OCI-LY1 (cell line): ENCODE measurements at regions not wholly inside any gene's neighbourhood (a gene's known extent, or its start where the extent isn't known, plus 50 kb on each side); places are given as distances from the start of the nearest gene placed in this dataset.

Source experiments
- H2AFZ ChIP-seq: fragments of 200-600 bp; sonication (generic), shearing (Covaris generic); 2 replicates; pipeline ENCODE4 v1.6.0; 2014; ENCODE audit warnings: antibody characterized with exemption, mild to moderate bottlenecking, low read length
- H3F3A ChIP-seq: fragments of 200-600 bp; sonication (generic), shearing (Covaris generic); 2 replicates; pipeline ENCODE4 v1.6.0; 2014; ENCODE audit warnings: mild to moderate bottlenecking, antibody characterized with exemption, low read length, moderate library complexity; ENCODE audit not compliant: insufficient read depth
- H3K27ac ChIP-seq: fragments of 200-600 bp; sonication (generic); 2 replicates; pipeline ENCODE4 v1.5.1; 2014; ENCODE audit warnings: low read length, mixed run types, mild to moderate bottlenecking, low read depth; ENCODE audit not compliant: poor library complexity, severe bottlenecking
- H3K27me3 ChIP-seq: fragments of 200-600 bp; sonication (generic); 2 replicates; pipeline ENCODE4 v1.6.0; 2014; ENCODE audit warnings: antibody characterized with exemption, mild to moderate bottlenecking, low read length, moderate library complexity; ENCODE audit not compliant: insufficient read depth
- H3K36me3 ChIP-seq: fragments of 200-600 bp; sonication (generic); 2 replicates; pipeline ENCODE4 v1.6.1; 2014; ENCODE audit warnings: mild to moderate bottlenecking, antibody characterized with exemption, low read length, moderate library complexity, mixed read lengths; ENCODE audit not compliant: insufficient read depth
- H3K4me1 ChIP-seq: fragments of 200-600 bp; sonication (generic); 2 replicates; pipeline ENCODE4 v1.5.1; 2014; ENCODE audit warnings: mild to moderate bottlenecking, low read length, moderate library complexity; ENCODE audit not compliant: insufficient read depth, severe bottlenecking
- H3K4me2 ChIP-seq: fragments of 200-600 bp; sonication (generic), shearing (Covaris generic); 2 replicates; pipeline ENCODE4 v1.6.1; 2014; ENCODE audit warnings: low read length
- H3K4me3 ChIP-seq: fragments of 200-600 bp; sonication (generic); 2 replicates; pipeline ENCODE4 v1.5.1; 2014; ENCODE audit warnings: low read length, low read depth, mild to moderate bottlenecking, mixed read lengths; ENCODE audit not compliant: poor library complexity, severe bottlenecking
- H3K79me2 ChIP-seq: fragments of 200-600 bp; shearing (Covaris generic); 2 replicates; pipeline ENCODE4 v1.6.1; 2016; ENCODE audit warnings: mixed run types, low read length, mixed read lengths; ENCODE audit not compliant: insufficient read depth
- H3K9ac ChIP-seq: fragments of 200-600 bp; sonication (generic), shearing (Covaris generic); 2 replicates; pipeline ENCODE4 v1.6.1; 2014; ENCODE audit warnings: mild to moderate bottlenecking, low read length, mixed read lengths
- H3K9me2 ChIP-seq: fragments of 200-600 bp; sonication (generic), shearing (Covaris generic); 2 replicates; pipeline ENCODE4 v1.6.1; 2014; ENCODE audit warnings: low read depth, mild to moderate bottlenecking, low read length, mixed read lengths
- H3K9me3 ChIP-seq: fragments of 200-600 bp; shearing (Covaris generic); 2 replicates; pipeline ENCODE4 v1.6.1; 2014; ENCODE audit warnings: low read length, mixed read lengths
- H4K20me1 ChIP-seq: fragments of 200-600 bp; sonication (generic), shearing (Covaris generic); 2 replicates; pipeline ENCODE4 v1.6.0; 2016; ENCODE audit warnings: mild to moderate bottlenecking, low read length; ENCODE audit not compliant: insufficient read depth
- CTCF ChIP-seq: fragments of 200-600 bp; sonication (generic), shearing (Covaris generic); IDR thresholded peaks from 2 replicates; pipeline ENCODE4 v1.5.1; 2017; ENCODE audit warnings: mild to moderate bottlenecking, antibody characterized with exemption, low read length, moderate library complexity, mixed read lengths
- EZH2 ChIP-seq: fragments of 200-600 bp; sonication (generic), shearing (Covaris generic); IDR thresholded peaks from 2 replicates; pipeline ENCODE4 v1.8.0; 2017; ENCODE audit warnings: borderline replicate concordance, mixed run types, mild to moderate bottlenecking, antibody characterized with exemption, low read length, moderate library complexity, mixed read lengths

GRCh38 chr7:121748546-121748945 lies 124.4 kb upstream of the PTPRZ1 start:
- Histone ChIP-seq H3K27me3 (0 out of 2 replicates have a peak, but pooled peaks cover 3% of the 10 kb centered on the region), H3K9me3 (no peaks in the 10 kb centered on the region), H3K4me3 (no peak overlapping the region), H3K4me1 (no peaks in the 10 kb centered on the region), H4K20me1 (no peaks in the 10 kb centered on the region), H3K9ac (no peak overlapping the region), H3K79me2 (no peaks in the 10 kb centered on the region), H3K4me2 (no peak overlapping the region), H3K27ac (no peak overlapping the region), H3K36me3 (no peaks in the 10 kb centered on the region), H3K9me2 (no peaks in the 10 kb centered on the region), H3F3A (no peaks in the 10 kb centered on the region), H2AFZ (no peak overlapping the region)
- TF ChIP-seq EZH2: no peak
- no peak for TF ChIP-seq CTCF

GRCh38 chr7:121745856-121746255 lies 127.1 kb upstream of the PTPRZ1 start:
- Histone ChIP-seq H3K4me3 (no peak overlapping the region), H3K27ac (no peak overlapping the region), H3F3A (no peaks in the 10 kb centered on the region), H3K36me3 (no peaks in the 10 kb centered on the region), H2AFZ (no peak overlapping the region), H3K9me3 (no peaks in the 10 kb centered on the region), H3K79me2 (no peaks in the 10 kb centered on the region), H3K9me2 (no peaks in the 10 kb centered on the region), H3K27me3 (no peaks in the 10 kb centered on the region), H3K4me2 (no peak overlapping the region), H4K20me1 (no peaks in the 10 kb centered on the region), H3K4me1 (no peaks in the 10 kb centered on the region), H3K9ac (no peak overlapping the region)
- TF ChIP-seq CTCF (no peak), EZH2 (no peak)

GRCh38 chr7:121744877-121745276 lies 128.1 kb upstream of the PTPRZ1 start:
- Histone ChIP-seq H3K27me3 (no peaks in the 10 kb centered on the region), H3K27ac (no peak overlapping the region), H3K9ac (no peak overlapping the region), H3K4me1 (no peaks in the 10 kb centered on the region), H2AFZ (no peak overlapping the region), H4K20me1 (no peaks in the 10 kb centered on the region), H3K36me3 (no peaks in the 10 kb centered on the region), H3K9me3 (no peaks in the 10 kb centered on the region), H3K79me2 (no peaks in the 10 kb centered on the region), H3K9me2 (no peaks in the 10 kb centered on the region), H3K4me3 (no peak overlapping the region), H3K4me2 (no peak overlapping the region), H3F3A (no peaks in the 10 kb centered on the region)
- TF ChIP-seq EZH2 (no peak), CTCF (no peak)
